WERI-Rb-1 (cell line): ENCODE measurements at regions not wholly inside any gene's neighbourhood (a gene's known extent, or its start where the extent isn't known, plus 50 kb on each side); places are given as distances from the start of the nearest gene placed in this dataset.

ENCODE experiments used
- DNase-seq: peaks from one replicate; pipeline ENCODE4 v3.0.0-alpha.2; 2020
- H3K27ac ChIP-seq: fragments of 250-450 bp; sonication (Bioruptor Pico); 2 replicates; pipeline ENCODE4 v1.5.1; 2020; ENCODE audit warnings: mild to moderate bottlenecking, moderate library complexity
- H3K27me3 ChIP-seq: fragments of 250-450 bp; sonication (Bioruptor Pico); 2 replicates; pipeline ENCODE4 v1.5.1; 2021; ENCODE audit warnings: mild to moderate bottlenecking, low read depth, moderate library complexity; ENCODE audit not compliant: insufficient read depth, severe bottlenecking
- H3K36me3 ChIP-seq: fragments of 250-450 bp; sonication (Bioruptor Pico); 2 replicates; pipeline ENCODE4 v1.5.1; 2020; ENCODE audit warnings: mild to moderate bottlenecking, moderate library complexity
- H3K4me3 ChIP-seq: 2 replicates; pipeline ENCODE4 v1.5.1; 2011; ENCODE audit warnings: low read depth, mild to moderate bottlenecking, control low read depth, low read length
- H3K9me3 ChIP-seq: fragments of 250-450 bp; sonication (Bioruptor Pico); 2 replicates; pipeline ENCODE4 v1.5.1; 2021; ENCODE audit warnings: mild to moderate bottlenecking, moderate library complexity; ENCODE audit not compliant: severe bottlenecking
- TF ChIP-seq, protein P1 (sequence below): IDR thresholded peaks from 2 replicates; pipeline ENCODE4 v1.5.1; 2011; ENCODE audit warnings: low read depth, mild to moderate bottlenecking, control low read depth, inconsistent platforms, low read length

DNA sequence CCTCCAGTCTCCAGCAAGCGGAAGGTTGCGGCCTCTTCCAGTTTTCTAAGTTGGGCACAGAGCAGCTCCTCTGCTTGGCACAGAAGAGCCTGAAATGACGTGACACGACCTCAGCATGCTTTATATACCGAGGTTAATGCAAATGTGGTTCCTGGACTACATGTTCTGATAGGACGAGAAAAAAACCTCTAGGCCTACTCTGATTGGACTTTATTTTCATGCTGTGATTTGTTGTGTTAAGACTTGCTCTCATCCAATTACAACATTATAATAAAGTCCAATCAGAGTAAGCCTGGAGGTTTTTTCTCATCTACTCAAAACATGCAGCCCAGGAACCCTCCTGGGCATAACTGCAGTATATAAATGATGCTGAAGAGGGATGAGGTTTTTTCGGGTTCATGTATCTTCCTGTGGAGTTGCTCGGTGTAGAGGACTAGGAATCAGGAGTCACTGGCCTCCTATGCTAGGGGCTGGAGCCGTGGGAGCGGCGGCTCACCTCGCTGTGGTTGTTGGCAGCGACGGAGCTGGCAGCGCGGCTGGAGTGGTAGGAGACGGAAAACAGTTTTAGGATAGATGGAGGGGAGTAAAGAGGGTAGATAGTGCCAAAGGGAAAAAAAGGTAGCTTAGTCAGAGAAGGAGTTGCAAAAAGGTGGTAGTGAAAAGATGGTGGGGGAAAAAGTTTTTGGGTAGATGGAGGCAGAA is 878.0 kb downstream of the KCNJ18 start:
- Histone ChIP-seq H3K4me3 (no peak overlapping the region), H3K27me3 (peaks cover 13% of the 10 kb centered on the region), H3K36me3 (no peaks in the 10 kb centered on the region), H3K27ac (no peak overlapping the region), H3K9me3 (no peaks in the 10 kb centered on the region)
- no peak for DNase-seq
- TF ChIP-seq, protein P1, sequence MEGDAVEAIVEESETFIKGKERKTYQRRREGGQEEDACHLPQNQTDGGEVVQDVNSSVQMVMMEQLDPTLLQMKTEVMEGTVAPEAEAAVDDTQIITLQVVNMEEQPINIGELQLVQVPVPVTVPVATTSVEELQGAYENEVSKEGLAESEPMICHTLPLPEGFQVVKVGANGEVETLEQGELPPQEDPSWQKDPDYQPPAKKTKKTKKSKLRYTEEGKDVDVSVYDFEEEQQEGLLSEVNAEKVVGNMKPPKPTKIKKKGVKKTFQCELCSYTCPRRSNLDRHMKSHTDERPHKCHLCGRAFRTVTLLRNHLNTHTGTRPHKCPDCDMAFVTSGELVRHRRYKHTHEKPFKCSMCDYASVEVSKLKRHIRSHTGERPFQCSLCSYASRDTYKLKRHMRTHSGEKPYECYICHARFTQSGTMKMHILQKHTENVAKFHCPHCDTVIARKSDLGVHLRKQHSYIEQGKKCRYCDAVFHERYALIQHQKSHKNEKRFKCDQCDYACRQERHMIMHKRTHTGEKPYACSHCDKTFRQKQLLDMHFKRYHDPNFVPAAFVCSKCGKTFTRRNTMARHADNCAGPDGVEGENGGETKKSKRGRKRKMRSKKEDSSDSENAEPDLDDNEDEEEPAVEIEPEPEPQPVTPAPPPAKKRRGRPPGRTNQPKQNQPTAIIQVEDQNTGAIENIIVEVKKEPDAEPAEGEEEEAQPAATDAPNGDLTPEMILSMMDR, result no peak

DNA sequence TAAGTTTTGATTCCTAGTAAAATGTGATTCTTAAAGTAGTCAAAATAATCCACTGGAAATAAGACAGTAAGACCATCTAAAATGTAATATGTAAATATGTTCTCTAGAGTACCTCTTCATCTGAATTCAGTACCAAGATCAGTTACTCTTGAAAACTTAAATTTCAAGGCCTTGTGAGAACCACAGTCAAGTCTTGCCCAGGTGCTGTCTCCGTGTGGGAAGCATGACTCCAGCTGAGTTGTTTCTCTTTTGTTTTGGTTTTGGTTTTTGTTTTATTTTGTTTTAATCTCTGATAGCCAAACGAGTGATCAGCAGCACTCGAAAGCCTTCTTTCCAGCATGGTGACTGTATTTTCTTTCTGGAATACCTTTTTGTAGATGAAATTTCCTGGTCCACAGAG is 907.0 kb downstream of the KCNJ18 start:
- TF ChIP-seq, protein P1, result no peak
- H3K9me3 ChIP-seq, result no peaks in the 10 kb centered on the region
- H3K27ac ChIP-seq, result no peak overlapping the region
- DNase-seq, result no peak
- peaks cover 5% of the 10 kb centered on the region for H3K27me3 ChIP-seq
- no peaks in the 10 kb centered on the region for H3K36me3 ChIP-seq
- H3K4me3 ChIP-seq, result no peak overlapping the region

DNA sequence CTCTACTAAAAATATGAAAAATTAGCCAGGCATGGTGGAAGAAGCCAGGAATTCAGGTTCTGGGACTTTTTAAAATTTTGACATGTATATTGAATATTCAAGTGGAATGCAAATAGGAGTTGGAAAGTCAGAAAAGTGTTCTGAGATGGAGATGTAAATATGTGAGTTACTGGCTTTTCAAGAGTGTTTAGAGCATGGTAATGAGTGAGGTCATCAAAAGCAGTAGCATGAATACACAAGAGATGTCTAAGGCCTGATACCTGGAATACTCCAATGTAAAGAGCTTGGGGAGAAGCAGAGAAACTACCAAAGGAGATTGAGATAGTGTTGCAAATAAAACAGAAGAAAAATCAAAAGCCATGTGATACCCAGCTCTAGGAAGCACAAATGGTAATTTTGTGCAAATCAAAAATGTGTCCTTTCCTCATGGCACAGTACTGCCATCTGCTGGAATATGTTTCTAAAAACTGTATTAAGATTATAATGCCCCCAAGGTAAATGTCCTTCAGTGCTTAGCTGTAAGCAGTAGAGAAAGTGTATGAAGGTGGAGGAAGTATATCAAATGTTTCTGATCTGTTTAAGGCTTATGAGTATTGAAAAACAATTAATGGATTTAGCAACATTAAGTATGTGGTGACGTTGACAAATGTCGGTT is 908.4 kb downstream of the KCNJ18 start:
- TF ChIP-seq, protein P1, result no peak
- Histone ChIP-seq H3K27me3 (peaks cover 5% of the 10 kb centered on the region), H3K27ac (no peak overlapping the region), H3K9me3 (no peaks in the 10 kb centered on the region), H3K36me3 (no peaks in the 10 kb centered on the region), H3K4me3 (no peak overlapping the region)
- DNase-seq, result no peak
